Activated B cell treated with CpG ODN at 0.5 μM for 24 hours (primary cell): ENCODE measurements at regions not wholly inside any gene's neighbourhood (a gene's known extent, or its start where the extent isn't known, plus 50 kb on each side); places are given as distances from the start of the nearest gene placed in this dataset.
"Not testable (repeated sequence)": the region's sequence is repeated elsewhere in the genome, so short reads cannot be mapped to it uniquely, and the experiment has no call there.

ENCODE experiments used
- ATAC-seq: fragments of 200-7000 bp; cut with Tn5 transposase; one replicate; pipeline ENCODE4 v1.10.0; 2021; ENCODE audit warnings: low read depth, mild to moderate bottlenecking, moderate library complexity
- CTCF ChIA-PET: fragments of 350-600 bp; sonication (Branson Sonifier 250); formaldehyde crosslinking; loops from one replicate; lab custom pipeline; 2021; ENCODE audit warnings: antibody characterized with exemption; lab: Charles Lee
- POLR2A ChIA-PET: fragments of 350-600 bp; sonication (Branson Sonifier 250); formaldehyde crosslinking; loops from one replicate; lab custom pipeline; 2021; ENCODE audit warnings: antibody characterized with exemption; lab: Charles Lee
- DNase-seq: peaks from one replicate; pipeline ENCODE4 v3.0.0; 2022
- H3K27ac Mint-ChIP-seq: one replicate; pipeline ENCODE4 v1.8.0; 2020; ENCODE audit warnings: mixed read lengths
- H3K27me3 Mint-ChIP-seq: one replicate; pipeline ENCODE4 v1.8.0; 2021; ENCODE audit warnings: mixed read lengths
- H3K36me3 Mint-ChIP-seq: one replicate; pipeline ENCODE4 v1.8.0; 2021; ENCODE audit warnings: low read depth, mixed read lengths
- H3K4me1 Mint-ChIP-seq: one replicate; pipeline ENCODE4 v1.8.0; 2021; ENCODE audit warnings: mixed read lengths
- H3K4me3 Mint-ChIP-seq: one replicate; pipeline ENCODE4 v1.8.0; 2020; ENCODE audit warnings: mild to moderate bottlenecking, mixed read lengths
- H3K9me3 Mint-ChIP-seq: one replicate; pipeline ENCODE4 v1.8.0; 2020; ENCODE audit warnings: mixed read lengths
- CTCF ChIP-seq: fragments of 200-600 bp; IDR thresholded peaks from one replicate; pipeline ENCODE4 v1.8.0; 2022; ENCODE audit warnings: antibody characterized with exemption, mild to moderate bottlenecking
- intact Hi-C: fragments of 100-400 bp; cut with micrococcal nuclease; formaldehyde crosslinking; loops from one replicate; pipeline ENCODE4 v1.15.1; 2024

- intact Hi-C loops: loop anchor here (5.0 kb wide), 1 partner anchor 254 kb away; no protein-coding TSS in a partner anchor
- Mint-ChIP-seq H3K36me3 (peaks cover 18% of the 10 kb centered on the region), H3K27ac (no peak overlapping the region), H3K9me3 (peaks cover 14% of the 10 kb centered on the region), H3K27me3 (no peaks in the 10 kb centered on the region), H3K4me3 (no peak overlapping the region), H3K4me1 (peaks cover 41% of the 10 kb centered on the region)
- ATAC-seq: no peak
- no peak for TF ChIP-seq CTCF
- DNase-seq: no peak
- ChIA-PET POLR2A (interaction anchor here (0.9 to 1.3 kb wide), 3 partner anchors 80 to 249 kb away, joined by 3 to 4 read pairs (median 4); no protein-coding TSS in a partner anchor), CTCF (interaction anchor here (0.8 to 1.4 kb wide), 2 partner anchors 10 to 177 kb away, joined by 3 to 4 read pairs; no protein-coding TSS in a partner anchor)
Observed at GRCh38 chr12:92393504-92393903, 247.9 kb upstream of the BTG1 start.

DNA sequence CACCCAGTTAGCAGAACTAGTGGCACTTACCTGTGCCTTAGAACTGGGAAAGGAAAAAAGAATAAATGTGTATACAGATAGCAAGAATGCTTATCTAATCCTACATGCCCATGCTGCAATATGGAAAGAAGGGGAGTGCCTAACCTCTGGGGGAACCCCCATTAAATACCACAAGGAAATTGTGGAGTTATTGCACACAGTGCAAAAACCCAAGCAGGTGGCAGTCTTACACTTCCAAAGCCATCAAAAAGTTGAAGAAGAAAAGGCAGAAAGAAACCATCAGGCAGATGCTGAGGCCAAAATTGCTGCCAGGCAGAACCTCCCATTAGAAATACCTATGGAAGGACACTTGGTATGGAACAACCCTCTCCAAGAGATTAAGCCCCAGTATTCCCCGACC lies 246.1 kb upstream of the BTG1 start:
- ATAC-seq, H3K27me3 Mint-ChIP-seq, H3K4me3 Mint-ChIP-seq, POLR2A ChIA-PET, DNase-seq, CTCF ChIA-PET: not testable (repeated sequence)
- intact Hi-C loops: loop anchor here (1.0 to 5.0 kb wide), 2 partner anchors 179 to 256 kb away; no protein-coding TSS in a partner anchor
- Mint-ChIP-seq H3K9me3 (peaks cover 14% of the 10 kb centered on the region), H3K4me1 (peaks cover 24% of the 10 kb centered on the region), H3K27ac (peak overlapping the region; percentile 16), H3K36me3 (peaks cover 18% of the 10 kb centered on the region)

- ChIA-PET CTCF (interaction anchor here (1.3 kb wide), 1 partner anchor 1007 kb away, joined by 3 read pairs; no protein-coding TSS in a partner anchor), POLR2A (interaction anchor here (0.8 to 1.2 kb wide), 4 partner anchors 9 to 244 kb away, joined by 3 to 4 read pairs (median 3); partner anchors contain the start of gene BTG1)
- Mint-ChIP-seq H3K36me3 (peaks cover 16% of the 10 kb centered on the region), H3K27me3 (no peaks in the 10 kb centered on the region), H3K27ac (no peak overlapping the region), H3K4me1 (peaks cover 16% of the 10 kb centered on the region), H3K9me3 (peaks cover 8% of the 10 kb centered on the region), H3K4me3 (no peak overlapping the region)
- intact Hi-C loops: no loop called here
- DNase-seq: no peak
- TF ChIP-seq CTCF: no peak
- no peak for ATAC-seq
Observed at GRCh38 chr12:92389466-92389865, 243.8 kb upstream of the BTG1 start.

GRCh38 chr12:92385296-92385695 lies 239.7 kb upstream of the BTG1 start:
- Mint-ChIP-seq H3K4me1 (no peaks in the 10 kb centered on the region), H3K27ac (no peak overlapping the region), H3K36me3 (no peaks in the 10 kb centered on the region), H3K4me3 (no peak overlapping the region), H3K27me3 (no peaks in the 10 kb centered on the region), H3K9me3 (no peaks in the 10 kb centered on the region)
- TF ChIP-seq CTCF: no peak
- ChIA-PET POLR2A (no interaction called here), CTCF (interaction anchor here (1.1 kb wide), 1 partner anchor 236 kb away, joined by 3 read pairs; no protein-coding TSS in a partner anchor)
- ATAC-seq (no peak), DNase-seq (no peak)
- intact Hi-C loops: no loop called here

DNA sequence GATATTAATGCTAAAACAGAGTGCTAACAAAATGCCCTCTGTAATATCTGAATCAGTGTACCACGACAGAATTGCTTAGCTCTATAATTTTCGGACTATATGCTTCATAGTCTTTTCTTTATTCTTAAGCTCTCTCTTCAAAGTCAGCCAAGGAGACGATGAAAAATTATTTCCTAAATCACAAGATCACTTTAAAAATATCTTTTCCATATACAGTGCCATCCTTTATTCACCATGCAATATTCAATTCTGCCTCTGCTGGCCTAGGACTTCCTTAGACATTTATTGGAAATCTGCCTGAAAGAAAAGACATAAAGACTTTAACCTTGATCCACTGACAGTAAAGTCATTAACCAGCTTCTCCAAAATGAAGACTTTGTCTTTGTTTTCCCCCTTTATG lies 238.9 kb upstream of the BTG1 start:
- CTCF ChIA-PET: no interaction called here
- ATAC-seq: no peak

More for the DNA sequence above, 238.9 kb upstream of the BTG1 start:
- Mint-ChIP-seq H3K27ac (no peak overlapping the region), H3K4me1 (no peaks in the 10 kb centered on the region), H3K27me3 (no peaks in the 10 kb centered on the region), H3K9me3 (no peaks in the 10 kb centered on the region), H3K4me3 (no peak overlapping the region), H3K36me3 (no peaks in the 10 kb centered on the region)
- intact Hi-C loops: no loop called here
- POLR2A ChIA-PET: no interaction called here
- no peak for TF ChIP-seq CTCF
- DNase-seq: no peak
